ENCODE measurements at regions not wholly inside any gene's neighbourhood (a gene's known extent, or its start where the extent isn't known, plus 50 kb on each side); places are given as distances from the start of the nearest gene placed in this dataset.

- no peaks in the 10 kb centered on the region for H3K9me3 ChIP-seq (ENCODE audit: control insufficient read depth, insufficient read depth, low read depth, low read length)
- ChIA-PET CTCF (interaction anchor here (0.6 to 1.1 kb wide), 3 partner anchors 70 to 1953 kb away, joined by 3 read pairs; no protein-coding TSS in a partner anchor), POLR2A (no interaction called here)
- H3K4me3 ChIP-seq (ENCODE audit: low read depth, low read length), result no peak overlapping the region
- H3K27ac ChIP-seq (ENCODE audit: extremely low read depth, low read depth, low read length), result no peak overlapping the region
- H3K4me1 ChIP-seq (ENCODE audit: control insufficient read depth, insufficient read depth, low read length), result no peaks in the 10 kb centered on the region
- no peaks in the 10 kb centered on the region for H3K36me3 ChIP-seq (ENCODE audit: control insufficient read depth in 2 of 2, insufficient read depth in 1 of 2, low read length in 2 of 2)
- TF ChIP-seq ZNF488 (tag by site-specific recombination; IDR thresholded peaks at IDR 0.05) (no peak), ZNF354C (tag by site-specific recombination; IDR thresholded peaks at IDR 0.05; ENCODE audit: borderline replicate concordance, low read depth) (no peak), ZSCAN23 (tag by site-specific recombination; IDR thresholded peaks at IDR 0.05) (no peak), ZNF580 (tag by site-specific recombination; IDR thresholded peaks at IDR 0.05) (no peak), ZNF830 (tag by site-specific recombination; IDR thresholded peaks at IDR 0.05; ENCODE audit: low read depth) (no peak), ZBTB20 (tag by site-specific recombination; IDR thresholded peaks at IDR 0.05) (no peak), ZNF324 (tag by site-specific recombination; IDR thresholded peaks at IDR 0.05) (no peak), ZNF221 (tag by site-specific recombination; IDR thresholded peaks at IDR 0.05; ENCODE audit: borderline replicate concordance) (no peak), ZNF18 (tag by site-specific recombination; IDR thresholded peaks at IDR 0.05) (no peak), ZFP37 (tag by site-specific recombination; IDR thresholded peaks at IDR 0.05) (no peak), ZNF416 (tag by site-specific recombination; IDR thresholded peaks at IDR 0.05) (no peak), ZNF266 (tag by site-specific recombination; IDR thresholded peaks at IDR 0.05; ENCODE audit: low read depth) (no peak), ZBTB44 (tag by site-specific recombination; IDR thresholded peaks at IDR 0.05) (no peak), ZNF510 (tag by site-specific recombination; IDR thresholded peaks at IDR 0.05; ENCODE audit: insufficient replicate concordance) (no peak), ZNF777 (tag by site-specific recombination; IDR thresholded peaks at IDR 0.05; ENCODE audit: borderline replicate concordance) (no peak), ZNF19 (tag by site-specific recombination; IDR thresholded peaks at IDR 0.05; ENCODE audit: low read depth) (no peak), ZBTB1 (tag by site-specific recombination; IDR thresholded peaks at IDR 0.05) (no peak), ZNF639 (tag by site-specific recombination; IDR thresholded peaks at IDR 0.05) (no peak)
These were observed 246.5 kb downstream of the HAUS1 start for GRCh38 chr18:46350598-46351159.

GRCh38 chr18:46352520-46353250, 248.5 kb downstream of the HAUS1 start:
- Histone ChIP-seq H3K4me1 (ENCODE audit: control insufficient read depth, insufficient read depth, low read length) (no peaks in the 10 kb centered on the region), H3K9me3 (ENCODE audit: control insufficient read depth, insufficient read depth, low read depth, low read length) (no peaks in the 10 kb centered on the region), H3K36me3 (ENCODE audit: control insufficient read depth in 2 of 2, insufficient read depth in 1 of 2, low read length in 2 of 2) (no peaks in the 10 kb centered on the region), H3K4me3 (ENCODE audit: low read depth, low read length) (no peak overlapping the region), H3K27ac (ENCODE audit: extremely low read depth, low read depth, low read length) (no peak overlapping the region)
- ChIA-PET POLR2A (no interaction called here), CTCF (interaction anchor here (1.1 to 2.0 kb wide), 3 partner anchors 71 to 306 kb away, joined by 3 to 4 read pairs (median 4); no protein-coding TSS in a partner anchor)
- TF ChIP-seq ZSCAN30 (tag by site-specific recombination; IDR thresholded peaks at IDR 0.05) (no peak), ZNF530 (tag by site-specific recombination; IDR thresholded peaks at IDR 0.05; ENCODE audit: low read depth) (no peak), ZNF837 (tag by site-specific recombination; IDR thresholded peaks at IDR 0.05) (no peak), ZBTB6 (tag by site-specific recombination; IDR thresholded peaks at IDR 0.05) (no peak), SALL2 (tag by site-specific recombination; IDR thresholded peaks at IDR 0.05; ENCODE audit: borderline replicate concordance) (no peak), ZEB2 (tag by site-specific recombination; IDR thresholded peaks at IDR 0.05) (no peak), ZNF132 (tag by site-specific recombination; IDR thresholded peaks at IDR 0.05; ENCODE audit: borderline replicate concordance) (no peak), KLF9 (tag by site-specific recombination; IDR thresholded peaks at IDR 0.05; ENCODE audit: low read depth) (no peak)
